Endodermal cell (in vitro differentiated cells): ENCODE measurements at regions not wholly inside any gene's neighbourhood (a gene's known extent, or its start where the extent isn't known, plus 50 kb on each side); places are given as distances from the start of the nearest gene placed in this dataset.

Experiments used
- DNase-seq: peaks from one replicate; pipeline ENCODE4 v3.0.0-alpha.2; 2017
- H3K27ac ChIP-seq: 2 replicates; pipeline ENCODE4 v1.5.1; 2013; ENCODE audit warnings: mild to moderate bottlenecking, low read depth, low read length, moderate library complexity
- H3K27me3 ChIP-seq: 2 replicates; pipeline ENCODE4 v1.6.1; 2013; ENCODE audit warnings: mild to moderate bottlenecking, low read length, moderate library complexity; ENCODE audit not compliant: insufficient read depth, control insufficient read depth, poor library complexity, severe bottlenecking
- H3K36me3 ChIP-seq: 2 replicates; pipeline ENCODE4 v1.7.0; 2013; ENCODE audit warnings: mild to moderate bottlenecking, low read length, moderate library complexity; ENCODE audit not compliant: control insufficient read depth, insufficient read depth
- H3K4me1 ChIP-seq: one replicate; pipeline ENCODE4 v1.7.0; 2013; ENCODE audit warnings: low read length; ENCODE audit not compliant: control insufficient read depth, insufficient read depth
- H3K4me3 ChIP-seq: 2 replicates; pipeline ENCODE4 v1.5.1; 2013; ENCODE audit warnings: mild to moderate bottlenecking, low read length, moderate library complexity
- H3K9ac ChIP-seq: 2 replicates; pipeline ENCODE4 v1.6.1; 2013; ENCODE audit warnings: mild to moderate bottlenecking, low read length, moderate library complexity; ENCODE audit not compliant: poor library complexity, severe bottlenecking; ENCODE audit errors: extremely low read depth
- H3K9me3 ChIP-seq: 2 replicates; pipeline ENCODE4 v1.6.1; 2013; ENCODE audit warnings: mild to moderate bottlenecking, low read length, moderate library complexity; ENCODE audit not compliant: control insufficient read depth
- H3K27ac Mint-ChIP-seq: 2 replicates; pipeline ENCODE4 v1.8.0; 2020; ENCODE audit warnings: mixed read lengths
- H3K27me3 Mint-ChIP-seq: 2 replicates; pipeline ENCODE4 v1.8.0; 2021; ENCODE audit warnings: mild to moderate bottlenecking, mixed read lengths; ENCODE audit not compliant: insufficient read depth
- H3K36me3 Mint-ChIP-seq: 2 replicates; pipeline ENCODE4 v1.8.0; 2020; ENCODE audit warnings: low read depth, mixed read lengths
- H3K4me1 Mint-ChIP-seq: 2 replicates; pipeline ENCODE4 v1.8.0; 2020; ENCODE audit warnings: mixed read lengths
- H3K4me3 Mint-ChIP-seq: 2 replicates; pipeline ENCODE4 v1.8.0; 2020; ENCODE audit warnings: mild to moderate bottlenecking, moderate library complexity, mixed read lengths
- H3K9me3 Mint-ChIP-seq: 2 replicates; pipeline ENCODE4 v1.8.0; 2020; ENCODE audit warnings: mild to moderate bottlenecking, mixed read lengths
- CTCF ChIP-seq: fragments of 200-600 bp; sonication (generic); conservative IDR thresholded peaks from 2 replicates; pipeline ENCODE4 v1.5.0; 2021; ENCODE audit warnings: antibody characterized with exemption, mild to moderate bottlenecking
- WGBS, 2 experiments: methylation state at CpG; one replicate each; pipeline versions ENCODE4 v1.1.5 to v1.1.7; 2013; ENCODE audit warnings: missing lambda C conversion rate in 2 of 2, mixed read lengths in 1 of 2; ENCODE audit not compliant: insufficient coverage in 1 of 2, insufficient read length in 1 of 2; 5-methylcytosine and 5-hydroxymethylcytosine counted together

GRCh38 chr2:181341855-181342600 is 115.2 kb upstream of the ITGA4 start:
- DNase-seq: no peak
- no peaks in the 10 kb centered on the region for H3K27me3 ChIP-seq
- peaks cover 2% of the 10 kb centered on the region for H3K4me1 ChIP-seq
- 93% methylated on average over 2 of the region's 2 CpGs; no CpG with 5 or more reads in 1 of the 2 experiments for WGBS, 2 experiments
- H3K9me3 ChIP-seq: no peaks in the 10 kb centered on the region
- H3K4me3 Mint-ChIP-seq: no peak overlapping the region
- H3K27ac Mint-ChIP-seq: no peak overlapping the region
- H3K9me3 Mint-ChIP-seq: peaks cover 7% of the 10 kb centered on the region
- peaks cover 10% of the 10 kb centered on the region for H3K4me1 Mint-ChIP-seq
- H3K36me3 Mint-ChIP-seq: no peaks in the 10 kb centered on the region
- no peak overlapping the region for H3K27ac ChIP-seq
- H3K9ac ChIP-seq: no peak overlapping the region
- H3K27me3 Mint-ChIP-seq: no peaks in the 10 kb centered on the region
- H3K4me3 ChIP-seq: no peak overlapping the region
- no peak for TF ChIP-seq CTCF
- H3K36me3 ChIP-seq: no peaks in the 10 kb centered on the region

GRCh38 chr2:181348107-181348837 is 108.9 kb upstream of the ITGA4 start:
- Histone ChIP-seq H3K9ac (no peak overlapping the region), H3K4me3 (no peak overlapping the region), H3K36me3 (no peaks in the 10 kb centered on the region), H3K9me3 (no peaks in the 10 kb centered on the region), H3K27me3 (no peaks in the 10 kb centered on the region), H3K4me1 (no peaks in the 10 kb centered on the region), H3K27ac (no peak overlapping the region)
- Mint-ChIP-seq H3K27me3 (no peaks in the 10 kb centered on the region), H3K4me3 (no peak overlapping the region), H3K36me3 (no peaks in the 10 kb centered on the region), H3K9me3 (peaks cover 7% of the 10 kb centered on the region), H3K4me1 (no peaks in the 10 kb centered on the region), H3K27ac (no peak overlapping the region)
- no peak for TF ChIP-seq CTCF
- no peak for DNase-seq

- Histone ChIP-seq H3K4me1 (no peaks in the 10 kb centered on the region), H3K27me3 (no peaks in the 10 kb centered on the region), H3K4me3 (no peak overlapping the region), H3K9me3 (no peaks in the 10 kb centered on the region), H3K9ac (no peak overlapping the region), H3K36me3 (no peaks in the 10 kb centered on the region), H3K27ac (no peak overlapping the region)
- Mint-ChIP-seq H3K27me3 (no peaks in the 10 kb centered on the region), H3K27ac (no peak overlapping the region), H3K9me3 (no peaks in the 10 kb centered on the region), H3K4me1 (no peaks in the 10 kb centered on the region), H3K4me3 (no peak overlapping the region), H3K36me3 (no peaks in the 10 kb centered on the region)
- DNase-seq: no peak
- WGBS, 2 experiments: 86% methylated on average over 1 of the region's 1 CpG; no CpG with 5 or more reads in 1 of the 2 experiments
- TF ChIP-seq CTCF: no peak
These were observed 105.0 kb upstream of the ITGA4 start for GRCh38 chr2:181352158-181352557.
